Fibroblast of the aortic adventitia (primary cell): ENCODE measurements at regions not wholly inside any gene's neighbourhood (a gene's known extent, or its start where the extent isn't known, plus 50 kb on each side); places are given as distances from the start of the nearest gene placed in this dataset.
"Not testable (repeated sequence)": the region's sequence is repeated elsewhere in the genome, so short reads cannot be mapped to it uniquely, and the experiment has no call there.

Experiments
- DNase-seq: peaks from one replicate; pipeline ENCODE4 v3.0.0-alpha.2; 2010; ENCODE audit warnings: low read depth
- H3K4me3 ChIP-seq: 2 replicates; pipeline ENCODE4 v1.5.1; 2011; ENCODE audit warnings: low read depth, mild to moderate bottlenecking, control low read depth, low read length, moderate library complexity
- CTCF ChIP-seq: IDR thresholded peaks from 2 replicates; pipeline ENCODE4 v1.5.1; 2011; ENCODE audit warnings: mild to moderate bottlenecking, low read length, control low read depth, inconsistent platforms; ENCODE audit not compliant: insufficient read depth

GRCh38 chr12:115870510-115870909, 407.0 kb downstream of the MED13L start:
- H3K4me3 ChIP-seq = no peak overlapping the region
- DNase-seq = no peak
- TF ChIP-seq CTCF = no peak

GRCh38 chr12:115870021-115870420, 407.5 kb downstream of the MED13L start:
- H3K4me3 ChIP-seq = no peak overlapping the region
- TF ChIP-seq CTCF = no peak
- DNase-seq = no peak

- H3K4me3 ChIP-seq = no peak overlapping the region
- DNase-seq = no peak
- TF ChIP-seq CTCF = no peak
Measured at GRCh38 chr12:115869604-115870003, 407.9 kb downstream of the MED13L start.

GRCh38 chr12:115868624-115869023, 408.9 kb downstream of the MED13L start:
- TF ChIP-seq CTCF = no peak
- no peak overlapping the region for H3K4me3 ChIP-seq
- DNase-seq = no peak

GRCh38 chr12:115867854-115868253, 409.6 kb downstream of the MED13L start:
- DNase-seq = no peak
- no peak for TF ChIP-seq CTCF
- no peak overlapping the region for H3K4me3 ChIP-seq

GRCh38 chr12:115866909-115867525, 410.5 kb downstream of the MED13L start:
- no peak overlapping the region for H3K4me3 ChIP-seq
- no peak for TF ChIP-seq CTCF
- DNase-seq = no peak

GRCh38 chr12:115866281-115866680, 411.2 kb downstream of the MED13L start:
- DNase-seq, H3K4me3 ChIP-seq: not testable (repeated sequence)
